Natural killer cell (primary cell): ENCODE measurements at regions not wholly inside any gene's neighbourhood (a gene's known extent, or its start where the extent isn't known, plus 50 kb on each side); places are given as distances from the start of the nearest gene placed in this dataset.

Source experiments
- ATAC-seq, 3 donors: fragments of 150-1000 bp in 2 of 3; fragments of 200-7000 bp in 1 of 3; cut with Tn5 transposase; 1 replicate in 1 of 3; 2 replicates in 2 of 3; pipeline ENCODE4 v1.10.0; 2021; ENCODE audit warnings: mild to moderate bottlenecking in 2 of 3, moderate library complexity in 2 of 3
- DNase-seq, 2 donors: peaks; one replicate each; pipeline versions ENCODE4 v3.0.0 to v3.0.0-alpha.2; 2013 to 2021; ENCODE audit warnings: mixed read lengths in 1 of 2
- H3K27ac ChIP-seq: one replicate; pipeline ENCODE4 v1.5.1; 2013; ENCODE audit warnings: mild to moderate bottlenecking, low read length
- H3K27me3 ChIP-seq: one replicate; pipeline ENCODE4 v1.6.1; 2013; ENCODE audit warnings: low read length; ENCODE audit not compliant: control insufficient read depth, insufficient read depth
- H3K36me3 ChIP-seq: one replicate; pipeline ENCODE4 v1.6.1; 2013; ENCODE audit warnings: low read length; ENCODE audit not compliant: control insufficient read depth, insufficient read depth
- H3K4me1 ChIP-seq: one replicate; pipeline ENCODE4 v1.6.1; 2013; ENCODE audit warnings: low read length; ENCODE audit not compliant: control insufficient read depth, insufficient read depth
- H3K4me3 ChIP-seq: one replicate; pipeline ENCODE4 v1.5.1; 2013; ENCODE audit warnings: low read length
- H3K9me3 ChIP-seq: one replicate; pipeline ENCODE4 v1.6.1; 2013; ENCODE audit warnings: low read length; ENCODE audit not compliant: control insufficient read depth, insufficient read depth
- H3K27ac Mint-ChIP-seq, 2 donors: one replicate each; pipeline ENCODE4 v1.8.0; 2022; ENCODE audit warnings: mild to moderate bottlenecking in 2 of 2, mixed read lengths in 2 of 2, moderate library complexity in 1 of 2
- H3K27me3 Mint-ChIP-seq, 2 donors: one replicate each; pipeline ENCODE4 v1.8.0; 2022; ENCODE audit warnings: low read depth in 2 of 2, mixed read lengths in 2 of 2
- H3K36me3 Mint-ChIP-seq: one replicate; pipeline ENCODE4 v1.8.0; 2022; ENCODE audit warnings: mixed read lengths
- H3K4me1 Mint-ChIP-seq, 2 donors: one replicate each; pipeline ENCODE4 v1.8.0; 2022; ENCODE audit warnings: mixed read lengths in 2 of 2
- H3K4me3 Mint-ChIP-seq: one replicate; pipeline ENCODE4 v1.8.0; 2022; ENCODE audit warnings: mild to moderate bottlenecking, moderate library complexity, mixed read lengths
- H3K9me3 Mint-ChIP-seq, 2 donors: one replicate each; pipeline ENCODE4 v1.8.0; 2022; ENCODE audit warnings: mixed read lengths in 2 of 2
- whole genome bisulfite sequencing: methylation state at CpG from one replicate; pipeline ENCODE4 v1.1.7; 2013; ENCODE audit warnings: missing lambda C conversion rate; ENCODE audit not compliant: insufficient coverage; 5-methylcytosine and 5-hydroxymethylcytosine counted together
- intact Hi-C: fragments of 100-400 bp; cut with micrococcal nuclease; formaldehyde crosslinking; loops from one replicate; pipeline ENCODE4 v1.14.2; 2022
- TF ChIP-seq, protein P1 (sequence below): fragments of 200-600 bp; IDR thresholded peaks from one replicate; pipeline ENCODE4 v1.8.0; 2022; ENCODE audit warnings: antibody characterized with exemption

DNA sequence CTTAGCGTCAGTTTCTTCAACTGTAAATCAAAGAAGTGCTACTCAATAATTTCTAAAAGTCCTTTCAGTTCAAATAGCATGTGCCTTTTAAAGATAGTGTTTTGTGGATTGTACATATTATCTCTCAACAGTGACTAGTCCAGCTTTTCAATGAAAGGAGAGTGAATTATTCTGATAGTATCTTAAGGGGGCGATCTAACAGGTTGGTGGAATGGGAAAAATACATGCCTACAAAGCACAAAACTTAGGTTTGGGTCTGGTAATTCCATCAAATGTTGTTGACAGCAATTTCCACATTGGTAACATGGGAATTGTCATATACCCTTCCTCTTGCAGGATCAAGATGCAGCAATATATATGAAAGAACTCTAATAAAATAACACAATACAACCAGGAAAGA, 50.1 kb upstream of the HDGFL1 start:
- no peaks in the 10 kb centered on the region for H3K36me3 ChIP-seq

More for the DNA sequence above, 50.1 kb upstream of the HDGFL1 start:
- H3K27me3 Mint-ChIP-seq: no peaks in the 10 kb centered on the region
- TF ChIP-seq, protein P1, sequence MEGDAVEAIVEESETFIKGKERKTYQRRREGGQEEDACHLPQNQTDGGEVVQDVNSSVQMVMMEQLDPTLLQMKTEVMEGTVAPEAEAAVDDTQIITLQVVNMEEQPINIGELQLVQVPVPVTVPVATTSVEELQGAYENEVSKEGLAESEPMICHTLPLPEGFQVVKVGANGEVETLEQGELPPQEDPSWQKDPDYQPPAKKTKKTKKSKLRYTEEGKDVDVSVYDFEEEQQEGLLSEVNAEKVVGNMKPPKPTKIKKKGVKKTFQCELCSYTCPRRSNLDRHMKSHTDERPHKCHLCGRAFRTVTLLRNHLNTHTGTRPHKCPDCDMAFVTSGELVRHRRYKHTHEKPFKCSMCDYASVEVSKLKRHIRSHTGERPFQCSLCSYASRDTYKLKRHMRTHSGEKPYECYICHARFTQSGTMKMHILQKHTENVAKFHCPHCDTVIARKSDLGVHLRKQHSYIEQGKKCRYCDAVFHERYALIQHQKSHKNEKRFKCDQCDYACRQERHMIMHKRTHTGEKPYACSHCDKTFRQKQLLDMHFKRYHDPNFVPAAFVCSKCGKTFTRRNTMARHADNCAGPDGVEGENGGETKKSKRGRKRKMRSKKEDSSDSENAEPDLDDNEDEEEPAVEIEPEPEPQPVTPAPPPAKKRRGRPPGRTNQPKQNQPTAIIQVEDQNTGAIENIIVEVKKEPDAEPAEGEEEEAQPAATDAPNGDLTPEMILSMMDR: no peak
- intact Hi-C loops: no loop called here
- Histone ChIP-seq H3K27ac (no peak overlapping the region), H3K4me1 (no peaks in the 10 kb centered on the region), H3K27me3 (no peaks in the 10 kb centered on the region), H3K4me3 (no peak overlapping the region), H3K9me3 (no peaks in the 10 kb centered on the region)
- 100% methylated on average over 2 of the region's 2 CpGs for WGBS
- no peaks in the 10 kb centered on the region for H3K4me1 Mint-ChIP-seq
- no peak overlapping the region for H3K27ac Mint-ChIP-seq
- peaks cover 6 to 9% of the 10 kb centered on the region in 2 donors for H3K9me3 Mint-ChIP-seq
- no peak for ATAC-seq
- DNase-seq: no peak
- no peak overlapping the region for H3K4me3 Mint-ChIP-seq
- no peaks in the 10 kb centered on the region for H3K36me3 Mint-ChIP-seq
